B cell (primary cell): ENCODE measurements at regions not wholly inside any gene's neighbourhood (a gene's known extent, or its start where the extent isn't known, plus 50 kb on each side); places are given as distances from the start of the nearest gene placed in this dataset.

ENCODE experiments used
- ATAC-seq: fragments of 200-7000 bp; cut with Tn5 transposase; one replicate; pipeline ENCODE4 v1.10.0; 2021; ENCODE audit warnings: low read depth, mild to moderate bottlenecking, moderate number of reproducible peaks, moderate library complexity
- CTCF ChIA-PET: fragments of 350-600 bp; sonication (Branson Sonifier 250); formaldehyde crosslinking; loops from one replicate; lab custom pipeline; 2021; ENCODE audit warnings: antibody characterized with exemption, inconsistent platforms; lab: Charles Lee
- POLR2A ChIA-PET: fragments of 350-600 bp; sonication (Branson Sonifier 250); formaldehyde crosslinking; loops from one replicate; lab custom pipeline; 2021; ENCODE audit warnings: antibody characterized with exemption; lab: Charles Lee
- DNase-seq: peaks from one replicate; pipeline ENCODE4 v3.0.0; 2013
- H2AFZ ChIP-seq: 2 replicates; pipeline ENCODE4 v1.6.1; 2012; ENCODE audit warnings: mild to moderate bottlenecking, low read depth, low read length; ENCODE audit not compliant: insufficient read depth, poor library complexity, severe bottlenecking
- H3K27ac ChIP-seq, 2 donors: 1 replicate in 1 of 2; 2 replicates in 1 of 2; pipeline ENCODE4 v1.5.1; 2012 to 2013; ENCODE audit warnings: low read length in 2 of 2, mild to moderate bottlenecking in 2 of 2, moderate library complexity in 1 of 2
- H3K27me3 ChIP-seq, 4 experiments: fragments of 200-600 bp in 1 of 4; sonication (generic) in 1 of 4; replicated peaks in 1 of 4; 1 replicate in 2 of 4; 2 replicates in 2 of 4; pipeline versions ENCODE4 v1.6.1 to v1.7.0; 2013 to 2016; ENCODE audit warnings: low read length in 3 of 4, mild to moderate bottlenecking in 2 of 4, mixed read lengths in 1 of 4, moderate library complexity in 1 of 4; ENCODE audit not compliant: insufficient read depth in 4 of 4, control insufficient read depth in 3 of 4; ENCODE audit errors: control extremely low read depth in 1 of 4
- H3K36me3 ChIP-seq, 2 experiments: replicated peaks in 1 of 2; 1 replicate in 1 of 2; 2 replicates in 1 of 2; pipeline versions ENCODE4 v1.6.1 to v1.7.1; 2013; ENCODE audit warnings: low read length in 1 of 2; ENCODE audit not compliant: insufficient read depth in 2 of 2, control insufficient read depth in 1 of 2; ENCODE audit errors: control extremely low read depth in 1 of 2, extremely low read depth in 1 of 2
- H3K4me1 ChIP-seq, 2 donors: fragments of 200-600 bp in 1 of 2; sonication (generic) in 1 of 2; 1 replicate in 1 of 2; 2 replicates in 1 of 2; pipeline versions ENCODE4 v1.5.1 to v1.6.1; 2013 to 2017; ENCODE audit warnings: low read length in 2 of 2; ENCODE audit not compliant: control insufficient read depth in 2 of 2, insufficient read depth in 2 of 2
- H3K4me2 ChIP-seq: replicated peaks from 2 replicates; pipeline ENCODE3; 2012; ENCODE audit warnings: mild to moderate bottlenecking, low read depth, low read length; ENCODE audit not compliant: poor library complexity, severe bottlenecking
- H3K4me3 ChIP-seq, 5 experiments: fragments of 200-600 bp in 1 of 5; sonication (generic) in 1 of 5; 1 replicate in 3 of 5; 2 replicates in 2 of 5; pipeline versions ENCODE4 v1.5.1 to v1.7.0; 2011 to 2016; ENCODE audit warnings: low read length in 4 of 5, mild to moderate bottlenecking in 4 of 5, low read depth in 2 of 5, control low read depth in 1 of 5, moderate library complexity in 1 of 5; ENCODE audit not compliant: insufficient read depth in 1 of 5; ENCODE audit errors: control extremely low read depth in 1 of 5, extremely low read depth in 1 of 5
- H3K79me2 ChIP-seq: fragments of 200-600 bp; sonication (generic); one replicate; pipeline ENCODE4 v1.6.0; 2016; ENCODE audit warnings: low read length; ENCODE audit not compliant: control insufficient read depth, insufficient read depth
- H3K9ac ChIP-seq: fragments of 200-600 bp; sonication (generic); 2 replicates; pipeline ENCODE4 v1.6.1; 2017; ENCODE audit warnings: mild to moderate bottlenecking, low read length, moderate library complexity
- H3K9me3 ChIP-seq, 3 donors: one replicate each; pipeline versions ENCODE4 v1.6.1 to v1.7.1; 2013; ENCODE audit warnings: low read length in 2 of 3; ENCODE audit not compliant: control insufficient read depth in 2 of 3, insufficient read depth in 1 of 3; ENCODE audit errors: control extremely low read depth in 1 of 3
- H4K20me1 ChIP-seq: 2 replicates; pipeline ENCODE4 v1.6.0; 2012; ENCODE audit warnings: mild to moderate bottlenecking, low read length; ENCODE audit not compliant: insufficient read depth, control insufficient read depth, poor library complexity, severe bottlenecking
- H3K27ac Mint-ChIP-seq: one replicate; pipeline ENCODE4 v1.8.0; 2021; ENCODE audit warnings: mixed read lengths
- H3K27me3 Mint-ChIP-seq: one replicate; pipeline ENCODE4 v1.8.0; 2021; ENCODE audit warnings: mixed read lengths
- H3K4me1 Mint-ChIP-seq: one replicate; pipeline ENCODE4 v1.8.0; 2021; ENCODE audit warnings: mixed read lengths
- H3K4me3 Mint-ChIP-seq: one replicate; pipeline ENCODE4 v1.8.0; 2021; ENCODE audit warnings: mixed read lengths
- H3K9me3 Mint-ChIP-seq: one replicate; pipeline ENCODE4 v1.8.0; 2022; ENCODE audit warnings: mixed read lengths; ENCODE audit not compliant: insufficient read depth
- EZH2 ChIP-seq: IDR thresholded peaks from 2 replicates; pipeline ENCODE4 v1.6.1; 2012; ENCODE audit warnings: borderline replicate concordance, low read depth, mild to moderate bottlenecking, moderate library complexity, low read length; ENCODE audit not compliant: insufficient read depth, poor library complexity, severe bottlenecking
- WGBS: methylation state at CpG from one replicate; pipeline ENCODE4 v1.1.5; 2013; ENCODE audit warnings: missing lambda C conversion rate; ENCODE audit not compliant: insufficient coverage; 5-methylcytosine and 5-hydroxymethylcytosine counted together
- intact Hi-C: fragments of 100-400 bp; cut with micrococcal nuclease; formaldehyde crosslinking; loops from one replicate; pipeline ENCODE4 v1.10.0; 2022
- TF ChIP-seq, protein P1 (sequence below): fragments of 200-600 bp; IDR thresholded peaks from one replicate; pipeline ENCODE4 v1.8.0; 2022; ENCODE audit warnings: antibody characterized with exemption, mild to moderate bottlenecking

- Histone ChIP-seq H3K79me2 (no peaks in the 10 kb centered on the region), H3K4me1 (peaks cover 5 to 9% of the 10 kb centered on the region in 2 donors), H3K27me3 (no peaks in the 10 kb centered on the region), H3K9me3 (peaks cover 2 to 15% (median 10%) of the 10 kb centered on the region in 3 donors), H3K27ac (no peak overlapping the region), H3K4me2 (no peak overlapping the region), H3K4me3 (no peak overlapping the region), H3K9ac (no peak overlapping the region), H2AFZ (no peak overlapping the region), H3K36me3 (no peaks in the 10 kb centered on the region), H4K20me1 (no peaks in the 10 kb centered on the region)
- TF ChIP-seq, protein P1, sequence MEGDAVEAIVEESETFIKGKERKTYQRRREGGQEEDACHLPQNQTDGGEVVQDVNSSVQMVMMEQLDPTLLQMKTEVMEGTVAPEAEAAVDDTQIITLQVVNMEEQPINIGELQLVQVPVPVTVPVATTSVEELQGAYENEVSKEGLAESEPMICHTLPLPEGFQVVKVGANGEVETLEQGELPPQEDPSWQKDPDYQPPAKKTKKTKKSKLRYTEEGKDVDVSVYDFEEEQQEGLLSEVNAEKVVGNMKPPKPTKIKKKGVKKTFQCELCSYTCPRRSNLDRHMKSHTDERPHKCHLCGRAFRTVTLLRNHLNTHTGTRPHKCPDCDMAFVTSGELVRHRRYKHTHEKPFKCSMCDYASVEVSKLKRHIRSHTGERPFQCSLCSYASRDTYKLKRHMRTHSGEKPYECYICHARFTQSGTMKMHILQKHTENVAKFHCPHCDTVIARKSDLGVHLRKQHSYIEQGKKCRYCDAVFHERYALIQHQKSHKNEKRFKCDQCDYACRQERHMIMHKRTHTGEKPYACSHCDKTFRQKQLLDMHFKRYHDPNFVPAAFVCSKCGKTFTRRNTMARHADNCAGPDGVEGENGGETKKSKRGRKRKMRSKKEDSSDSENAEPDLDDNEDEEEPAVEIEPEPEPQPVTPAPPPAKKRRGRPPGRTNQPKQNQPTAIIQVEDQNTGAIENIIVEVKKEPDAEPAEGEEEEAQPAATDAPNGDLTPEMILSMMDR: no peak
- no peak for TF ChIP-seq EZH2
- Mint-ChIP-seq H3K4me3 (no peak overlapping the region), H3K9me3 (no peaks in the 10 kb centered on the region), H3K27me3 (no peaks in the 10 kb centered on the region), H3K4me1 (peaks cover 5% of the 10 kb centered on the region), H3K27ac (no peak overlapping the region)
- intact Hi-C loops: no loop called here
- no CpG with 5 or more reads among the region's 2 CpGs for WGBS
- ATAC-seq: no peak
- no peak for DNase-seq
- POLR2A ChIA-PET: no interaction called here
- CTCF ChIA-PET: no interaction called here
These were observed 107.3 kb upstream of the ARHGAP5 start for GRCh38 chr14:31969699-31970240.

- POLR2A ChIA-PET: no interaction called here
- Histone ChIP-seq H3K9ac (no peak overlapping the region), H3K4me3 (no peak overlapping the region), H3K4me2 (no peak overlapping the region), H4K20me1 (no peaks in the 10 kb centered on the region), H3K9me3 (peaks cover 2 to 18% (median 11%) of the 10 kb centered on the region in 3 donors), H3K4me1 (peaks cover 5 to 9% of the 10 kb centered on the region in 2 donors), H3K36me3 (no peaks in the 10 kb centered on the region), H2AFZ (no peak overlapping the region), H3K27me3 (no peaks in the 10 kb centered on the region), H3K27ac (no peak overlapping the region), H3K79me2 (no peaks in the 10 kb centered on the region)
- intact Hi-C loops: no loop called here
- DNase-seq: no peak
- no peaks in the 10 kb centered on the region for H3K9me3 Mint-ChIP-seq
- ATAC-seq: no peak
- TF ChIP-seq, protein P1: no peak
- TF ChIP-seq EZH2: no peak
- H3K27ac Mint-ChIP-seq: no peak overlapping the region
- WGBS: no CpG with 5 or more reads among the region's 1 CpG
- no peak overlapping the region for H3K4me3 Mint-ChIP-seq
- H3K4me1 Mint-ChIP-seq: peaks cover 5% of the 10 kb centered on the region
- CTCF ChIA-PET: interaction anchor here (1.1 kb wide), 1 partner anchor 44 kb away, joined by 3 read pairs; no protein-coding TSS in a partner anchor
- no peaks in the 10 kb centered on the region for H3K27me3 Mint-ChIP-seq
These were observed 106.4 kb upstream of the ARHGAP5 start for GRCh38 chr14:31970744-31971143.
